DND-41 (cell line): ENCODE measurements at regions not wholly inside any gene's neighbourhood (a gene's known extent, or its start where the extent isn't known, plus 50 kb on each side); places are given as distances from the start of the nearest gene placed in this dataset.

Experiments used
- CTCF ChIP-seq: IDR thresholded peaks from 2 replicates; pipeline ENCODE4 v1.5.1; 2012; ENCODE audit warnings: borderline replicate concordance, low read length, moderate library complexity, mild to moderate bottlenecking; ENCODE audit not compliant: poor library complexity, severe bottlenecking; ENCODE audit errors: extremely low read depth
- EZH2 ChIP-seq: IDR thresholded peaks from 3 replicates; pipeline ENCODE4 v1.6.1; 2012; ENCODE audit warnings: borderline replicate concordance, low read depth, mild to moderate bottlenecking, moderate library complexity, low read length, inconsistent platforms; ENCODE audit not compliant: severe bottlenecking

- TF ChIP-seq EZH2 (no peak), CTCF (no peak)
Measured at GRCh38 chr6:155828989-155829388, 373.4 kb upstream of the NOX3 start.
